PFSK-1 (cell line): ENCODE measurements at regions not wholly inside any gene's neighbourhood (a gene's known extent, or its start where the extent isn't known, plus 50 kb on each side); places are given as distances from the start of the nearest gene placed in this dataset.

Source experiments
- FOXP2 ChIP-seq: optimal IDR thresholded peaks from 2 replicates; pipeline ENCODE3; 2011; ENCODE audit warnings: borderline replicate concordance, control low read depth, inconsistent platforms; ENCODE audit not compliant: insufficient read depth; ENCODE audit errors: extremely low read length, extremely low read depth
- POLR2AphosphoS5 ChIP-seq: IDR thresholded peaks from 2 replicates; pipeline ENCODE4 v1.6.1; 2012; ENCODE audit warnings: low read depth, mild to moderate bottlenecking, control low read depth, low read length, moderate library complexity
- REST ChIP-seq, 2 experiments: IDR thresholded peaks; 2 replicates each; pipeline versions ENCODE4 v1.6.1 to v1.8.0; 2011 to 2012; ENCODE audit warnings: low read depth in 2 of 2, low read length in 2 of 2, control low read depth in 1 of 2, inconsistent platforms in 1 of 2, mild to moderate bottlenecking in 1 of 2, moderate library complexity in 1 of 2; ENCODE audit not compliant: insufficient read depth in 1 of 2
- SIN3A ChIP-seq: IDR thresholded peaks from 2 replicates; pipeline ENCODE4 v1.6.1; 2012; ENCODE audit warnings: mild to moderate bottlenecking, low read length, moderate library complexity, borderline replicate concordance; ENCODE audit not compliant: insufficient read depth

GRCh38 chr16:79757968-79758367 is 157.4 kb upstream of the MAF start:
- TF ChIP-seq POLR2AphosphoS5, result no peak
- TF ChIP-seq SIN3A, result no peak
- TF ChIP-seq REST (IDR thresholded peaks at IDR 0.05; ENCODE audit: insufficient read depth in 1 of 2, low read depth in 2 of 2, low read length in 2 of 2), result no peak
- TF ChIP-seq FOXP2, result no peak
